ENCODE measurements at regions not wholly inside any gene's neighbourhood (a gene's known extent, or its start where the extent isn't known, plus 50 kb on each side); places are given as distances from the start of the nearest gene placed in this dataset.

- DNase-seq (ENCODE audit: low spot score) = no peak
Measured at GRCh38 chr2:120477198-120477597, 131.3 kb downstream of the INHBB start.

GRCh38 chr2:120477831-120478481 lies 132.0 kb downstream of the INHBB start:
- DNase-seq (ENCODE audit: low spot score) = no peak

GRCh38 chr2:120480346-120480902 lies 134.5 kb downstream of the INHBB start:
- DNase-seq (ENCODE audit: low spot score) = no peak

- no peak for DNase-seq (ENCODE audit: low spot score)
Measured at GRCh38 chr2:120480903-120481445, 135.0 kb downstream of the INHBB start.

GRCh38 chr2:120481446-120482194 lies 135.7 kb downstream of the INHBB start:
- no peak for DNase-seq (ENCODE audit: low spot score)

- no peak for DNase-seq (ENCODE audit: low spot score)
Measured at GRCh38 chr2:120482334-120482733, 136.4 kb downstream of the INHBB start.

- DNase-seq (ENCODE audit: low spot score) = no peak
Measured at GRCh38 chr2:120483355-120483754, 137.4 kb downstream of the INHBB start.

GRCh38 chr2:120485096-120485495 lies 139.2 kb downstream of the INHBB start:
- DNase-seq (ENCODE audit: low spot score) = no peak

- DNase-seq (ENCODE audit: low spot score) = no peak
Measured at GRCh38 chr2:120486441-120486840, 140.5 kb downstream of the INHBB start.

- peak; percentile 29 for DNase-seq (ENCODE audit: low spot score)
Measured at GRCh38 chr2:120486946-120487345, 141.0 kb downstream of the INHBB start.

- DNase-seq (ENCODE audit: low spot score) = no peak
Measured at GRCh38 chr2:120488531-120488930, 142.6 kb downstream of the INHBB start.

GRCh38 chr2:120489023-120489422 lies 143.1 kb downstream of the INHBB start:
- no peak for DNase-seq (ENCODE audit: low spot score)

GRCh38 chr2:120490091-120490798 lies 144.3 kb downstream of the INHBB start:
- no peak for DNase-seq (ENCODE audit: low spot score)

- no peak for DNase-seq (ENCODE audit: low spot score)
Measured at GRCh38 chr2:120491111-120491625, 145.2 kb downstream of the INHBB start.

- DNase-seq (ENCODE audit: low spot score) = no peak
Measured at GRCh38 chr2:120493231-120493630, 147.3 kb downstream of the INHBB start.

GRCh38 chr2:120494446-120494845 lies 148.5 kb downstream of the INHBB start:
- DNase-seq (ENCODE audit: low spot score) = no peak

GRCh38 chr2:120495586-120495985 lies 149.7 kb downstream of the INHBB start:
- DNase-seq (ENCODE audit: low spot score) = no peak

- DNase-seq (ENCODE audit: low spot score) = no peak
Measured at GRCh38 chr2:120496235-120496634, 150.3 kb downstream of the INHBB start.

- DNase-seq (ENCODE audit: low spot score) = no peak
Measured at GRCh38 chr2:120496759-120497158, 150.8 kb downstream of the INHBB start.

- DNase-seq (ENCODE audit: low spot score) = no peak
Measured at GRCh38 chr2:120497261-120497977, 151.5 kb downstream of the INHBB start.

- DNase-seq (ENCODE audit: low spot score) = no peak
Measured at GRCh38 chr2:120498121-120498520, 152.2 kb downstream of the INHBB start.

Measured in hepatic stellate cell (primary cell).